ENCODE measurements at regions not wholly inside any gene's neighbourhood (a gene's known extent, or its start where the extent isn't known, plus 50 kb on each side); places are given as distances from the start of the nearest gene placed in this dataset.

GRCh38 chr12:58163021-58163420 is 221.7 kb downstream of the ATP23 start:
- intact Hi-C loops (cut with micrococcal nuclease): no loop called here

GRCh38 chr12:58166643-58167042 is 225.3 kb downstream of the ATP23 start:
- H4K20me1 ChIP-seq (ENCODE audit: control insufficient read depth, insufficient read depth, low read length, poor library complexity, severe bottlenecking): no peaks in the 10 kb centered on the region
- no peak overlapping the region for H3K9ac ChIP-seq (ENCODE audit: low read length)
- CTCF ChIA-PET: no interaction called here
- no peak overlapping the region for H3K4me2 ChIP-seq (replicated peaks; ENCODE audit: low read depth, low read length, poor library complexity, severe bottlenecking)
- no peak for ATAC-seq (ENCODE audit: low read depth)
- H3K4me1 Mint-ChIP-seq: no peaks in the 10 kb centered on the region
- H3K27me3 ChIP-seq (replicated peaks in 1 of 4; ENCODE audit: control extremely low read depth in 1 of 4, control insufficient read depth in 3 of 4, insufficient read depth in 4 of 4, low read length in 3 of 4): no peaks in the 10 kb centered on the region
- intact Hi-C loops (cut with micrococcal nuclease): no loop called here
- H3K9me3 Mint-ChIP-seq (ENCODE audit: insufficient read depth): no peaks in the 10 kb centered on the region
- no peak overlapping the region for H2AFZ ChIP-seq (ENCODE audit: insufficient read depth, low read depth, low read length, poor library complexity, severe bottlenecking)
- no peak overlapping the region for H3K4me3 ChIP-seq (ENCODE audit: control extremely low read depth in 1 of 5, extremely low read depth in 1 of 5, insufficient read depth in 1 of 5, low read depth in 2 of 5, low read length in 4 of 5)
- no peak overlapping the region for H3K27ac Mint-ChIP-seq
- H3K9me3 ChIP-seq (ENCODE audit: control extremely low read depth in 1 of 3, control insufficient read depth in 2 of 3, insufficient read depth in 1 of 3, low read length in 2 of 3): no peaks in the 10 kb centered on the region
- no peaks in the 10 kb centered on the region for H3K79me2 ChIP-seq (ENCODE audit: control insufficient read depth, insufficient read depth, low read length)
- H3K4me3 Mint-ChIP-seq: no peak overlapping the region
- DNase-seq: no peak
- H3K36me3 ChIP-seq (replicated peaks in 1 of 2; ENCODE audit: control extremely low read depth in 1 of 2, control insufficient read depth in 1 of 2, extremely low read depth in 1 of 2, insufficient read depth in 2 of 2, low read length in 1 of 2): no peaks in the 10 kb centered on the region
- WGBS (ENCODE audit: insufficient coverage): 92% methylated on average over 3 of the region's 5 CpGs
- TF ChIP-seq EZH2 (IDR thresholded peaks at IDR 0.05; ENCODE audit: borderline replicate concordance, insufficient read depth, low read depth, low read length, poor library complexity, severe bottlenecking) (no peak), CTCF (IDR thresholded peaks at IDR 0.05) (no peak)
- H3K27ac ChIP-seq (ENCODE audit: low read length in 2 of 2): no peak overlapping the region
- POLR2A ChIA-PET: no interaction called here
- H3K27me3 Mint-ChIP-seq: peaks cover 10% of the 10 kb centered on the region
- H3K4me1 ChIP-seq (ENCODE audit: control insufficient read depth in 2 of 2, insufficient read depth in 2 of 2, low read length in 2 of 2): no peaks in the 10 kb centered on the region

More at GRCh38 chr12:58163021-58163420, 221.7 kb downstream of the ATP23 start:
- Mint-ChIP-seq H3K27me3 (peaks cover 12% of the 10 kb centered on the region), H3K9me3 (ENCODE audit: insufficient read depth) (no peaks in the 10 kb centered on the region), H3K4me1 (no peaks in the 10 kb centered on the region), H3K4me3 (no peak overlapping the region), H3K27ac (no peak overlapping the region)
- no peak overlapping the region for H2AFZ ChIP-seq (ENCODE audit: insufficient read depth, low read depth, low read length, poor library complexity, severe bottlenecking)
- H3K9ac ChIP-seq (ENCODE audit: low read length): no peak overlapping the region
- no peak overlapping the region for H3K4me3 ChIP-seq (ENCODE audit: control extremely low read depth in 1 of 5, extremely low read depth in 1 of 5, insufficient read depth in 1 of 5, low read depth in 2 of 5, low read length in 4 of 5)
- no peaks in the 10 kb centered on the region for H3K79me2 ChIP-seq (ENCODE audit: control insufficient read depth, insufficient read depth, low read length)
- H3K36me3 ChIP-seq (replicated peaks in 1 of 2; ENCODE audit: control extremely low read depth in 1 of 2, control insufficient read depth in 1 of 2, extremely low read depth in 1 of 2, insufficient read depth in 2 of 2, low read length in 1 of 2): no peaks in the 10 kb centered on the region
- H3K9me3 ChIP-seq (ENCODE audit: control extremely low read depth in 1 of 3, control insufficient read depth in 2 of 3, insufficient read depth in 1 of 3, low read length in 2 of 3): no peaks in the 10 kb centered on the region
- no peaks in the 10 kb centered on the region for H3K27me3 ChIP-seq (replicated peaks in 1 of 4; ENCODE audit: control extremely low read depth in 1 of 4, control insufficient read depth in 3 of 4, insufficient read depth in 4 of 4, low read length in 3 of 4)
- 71% methylated on average over 1 of the region's 4 CpGs for WGBS (ENCODE audit: insufficient coverage)
- ATAC-seq (ENCODE audit: low read depth) (no peak), DNase-seq (no peak)
- H3K4me1 ChIP-seq (ENCODE audit: control insufficient read depth in 2 of 2, insufficient read depth in 2 of 2, low read length in 2 of 2): no peaks in the 10 kb centered on the region
- CTCF ChIA-PET: no interaction called here
- H3K27ac ChIP-seq (ENCODE audit: low read length in 2 of 2): no peak overlapping the region
- no peak overlapping the region for H3K4me2 ChIP-seq (replicated peaks; ENCODE audit: low read depth, low read length, poor library complexity, severe bottlenecking)
- POLR2A ChIA-PET: no interaction called here
- no peaks in the 10 kb centered on the region for H4K20me1 ChIP-seq (ENCODE audit: control insufficient read depth, insufficient read depth, low read length, poor library complexity, severe bottlenecking)
- TF ChIP-seq EZH2 (IDR thresholded peaks at IDR 0.05; ENCODE audit: borderline replicate concordance, insufficient read depth, low read depth, low read length, poor library complexity, severe bottlenecking) (no peak), CTCF (IDR thresholded peaks at IDR 0.05) (no peak)

Measured in B cell (primary cell).